Esophagus (tissue), 2 donors: ENCODE measurements at regions not wholly inside any gene's neighbourhood (a gene's known extent, or its start where the extent isn't known, plus 50 kb on each side); places are given as distances from the start of the nearest gene placed in this dataset.
"Not testable (repeated sequence)": the region's sequence is repeated elsewhere in the genome, so short reads cannot be mapped to it uniquely, and the experiment has no call there.

Experiments used
- H3K27ac ChIP-seq, 2 donors: one replicate each; pipeline ENCODE4 v1.5.1; 2013; ENCODE audit warnings: low read depth in 2 of 2, mild to moderate bottlenecking in 2 of 2, inconsistent platforms in 1 of 2, low read length in 1 of 2, moderate library complexity in 1 of 2
- H3K27me3 ChIP-seq, 2 donors: one replicate each; pipeline ENCODE4 v1.6.1; 2013; ENCODE audit warnings: low read length in 2 of 2, control low read depth in 1 of 2, mild to moderate bottlenecking in 1 of 2; ENCODE audit not compliant: insufficient read depth in 2 of 2, control insufficient read depth in 1 of 2
- H3K36me3 ChIP-seq, 2 donors: one replicate each; pipeline ENCODE4 v1.6.1; 2013; ENCODE audit warnings: low read length in 1 of 2; ENCODE audit not compliant: control insufficient read depth in 2 of 2, insufficient read depth in 2 of 2
- H3K4me1 ChIP-seq, 2 donors: one replicate each; pipeline ENCODE4 v1.6.1; 2013; ENCODE audit warnings: low read length in 1 of 2; ENCODE audit not compliant: control insufficient read depth in 2 of 2, insufficient read depth in 2 of 2
- H3K4me3 ChIP-seq, 2 donors: one replicate each; pipeline ENCODE4 v1.5.1; 2013; ENCODE audit warnings: low read length in 2 of 2, mild to moderate bottlenecking in 2 of 2, low read depth in 1 of 2, moderate library complexity in 1 of 2
- H3K9me3 ChIP-seq, 2 donors: one replicate each; pipeline ENCODE4 v1.6.1; 2013; ENCODE audit warnings: mild to moderate bottlenecking in 2 of 2, low read depth in 1 of 2, low read length in 1 of 2, moderate library complexity in 1 of 2; ENCODE audit not compliant: control insufficient read depth in 2 of 2, insufficient read depth in 1 of 2
- WGBS, 2 donors: extraction: QIAGEN DNeasy Blood & Tissue Kit; methylation state at CpG; one replicate each; pipeline ENCODE4 v1.1.7; 2013; 5-methylcytosine and 5-hydroxymethylcytosine counted together
- donor health status: healthy with polysubstance abuse.
- donor health status: Bipolar disorder and iron deficiency.

DNA sequence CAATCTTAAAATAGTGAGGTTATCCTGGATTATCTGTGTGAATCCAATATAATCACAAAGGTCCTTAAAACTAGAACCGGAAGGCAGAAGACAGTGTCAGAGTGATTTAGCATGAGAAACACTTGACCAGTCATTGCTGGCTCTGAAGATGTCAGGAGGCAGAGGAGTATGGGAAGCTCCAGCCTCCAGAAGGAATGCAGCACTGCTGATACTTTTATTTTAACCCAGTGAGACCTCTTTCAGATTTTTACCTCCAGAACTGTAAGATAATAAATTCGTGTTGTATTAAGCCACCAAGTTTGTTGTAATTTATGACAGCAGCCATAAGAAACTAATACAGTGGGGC is 134.4 kb upstream of the ZC3H12C start:
- Histone ChIP-seq H3K4me3 (no peak overlapping the region), H3K27me3 (no peaks in the 10 kb centered on the region), H3K27ac (no peak overlapping the region), H3K4me1 (no peaks in the 10 kb centered on the region), H3K9me3 (no peaks in the 10 kb centered on the region), H3K36me3 (no peaks in the 10 kb centered on the region)
- WGBS, 2 donors = 62 to 71% methylated on average over 2 of the region's 2 CpGs

DNA sequence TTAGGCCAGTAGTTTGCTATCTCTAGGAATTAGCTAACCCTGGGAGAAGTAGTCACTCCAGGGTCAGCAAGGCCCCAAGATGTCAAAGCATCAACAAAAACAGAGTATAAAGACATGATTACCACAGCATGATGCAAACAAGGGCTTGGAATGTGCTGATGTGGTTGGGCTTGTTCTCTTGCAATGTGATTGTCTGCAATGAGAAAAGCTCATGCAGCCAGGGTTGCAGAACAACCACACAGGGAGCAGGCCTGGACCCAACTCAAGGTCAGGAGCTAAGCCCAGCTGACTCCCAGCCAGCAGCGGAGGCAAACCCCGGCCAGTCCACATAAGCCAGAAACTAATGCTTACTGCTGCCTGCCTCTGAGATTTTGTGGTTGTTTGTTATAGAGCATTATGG is 132.4 kb upstream of the ZC3H12C start:
- no peak overlapping the region for H3K4me3 ChIP-seq
- no peak overlapping the region for H3K27ac ChIP-seq
- no peaks in the 10 kb centered on the region for H3K27me3 ChIP-seq
- H3K36me3 ChIP-seq = no peaks in the 10 kb centered on the region
- WGBS, 2 donors = 55 to 56% methylated on average over 2 of the region's 2 CpGs
- no peaks in the 10 kb centered on the region for H3K4me1 ChIP-seq
- H3K9me3 ChIP-seq = no peaks in the 10 kb centered on the region

DNA sequence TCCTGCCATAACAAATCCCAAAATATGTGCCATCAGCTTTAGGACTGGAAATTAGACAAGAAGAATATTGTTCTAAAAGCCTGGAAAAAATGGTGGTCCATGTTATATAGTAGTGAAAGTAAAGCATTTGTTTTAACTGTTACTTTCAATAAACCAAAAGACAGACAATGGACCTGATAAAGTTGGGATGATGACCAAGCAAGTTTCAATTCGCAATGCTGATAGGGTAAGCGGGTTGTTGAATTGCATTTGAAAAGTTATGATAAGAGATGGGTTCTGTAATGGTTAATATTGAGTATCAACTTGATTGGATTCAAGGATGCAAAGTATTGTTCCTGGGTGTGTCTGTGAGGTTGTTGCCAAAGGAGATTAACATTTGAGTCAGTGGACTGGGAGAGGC is 131.9 kb upstream of the ZC3H12C start:
- 93 to 96% methylated on average over 2 of the region's 2 CpGs for WGBS, 2 donors
- no peaks in the 10 kb centered on the region for H3K27me3 ChIP-seq
- no peak overlapping the region for H3K4me3 ChIP-seq
- H3K36me3 ChIP-seq = no peaks in the 10 kb centered on the region
- no peak overlapping the region for H3K27ac ChIP-seq
- no peaks in the 10 kb centered on the region for H3K4me1 ChIP-seq
- no peaks in the 10 kb centered on the region for H3K9me3 ChIP-seq

DNA sequence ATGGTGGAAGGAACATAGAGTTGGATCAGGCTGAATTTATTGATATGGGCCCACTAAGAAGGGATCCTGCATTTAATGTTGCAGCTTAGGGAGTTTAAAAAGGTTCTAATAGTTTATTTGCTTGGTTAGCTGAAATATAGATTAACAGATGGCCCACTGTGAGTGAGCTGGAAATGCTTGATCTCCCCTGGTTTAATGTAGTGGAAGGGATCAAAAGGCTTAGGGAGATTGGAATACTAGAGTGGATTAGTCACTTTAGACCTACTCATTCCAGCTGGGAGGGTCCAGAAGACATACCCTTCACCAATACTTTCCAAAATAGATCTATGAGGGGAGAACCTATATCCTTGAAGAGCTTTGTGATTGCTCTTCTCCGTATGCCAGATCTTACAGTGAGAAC is 130.1 kb upstream of the ZC3H12C start:
- H3K9me3 ChIP-seq = no peaks in the 10 kb centered on the region
- no peak overlapping the region for H3K27ac ChIP-seq
- H3K36me3 ChIP-seq = no peaks in the 10 kb centered on the region
- WGBS, 2 donors = 97% methylated on average over 1 of the region's 1 CpG
- H3K4me1 ChIP-seq = no peaks in the 10 kb centered on the region
- no peak overlapping the region for H3K4me3 ChIP-seq
- no peaks in the 10 kb centered on the region for H3K27me3 ChIP-seq

DNA sequence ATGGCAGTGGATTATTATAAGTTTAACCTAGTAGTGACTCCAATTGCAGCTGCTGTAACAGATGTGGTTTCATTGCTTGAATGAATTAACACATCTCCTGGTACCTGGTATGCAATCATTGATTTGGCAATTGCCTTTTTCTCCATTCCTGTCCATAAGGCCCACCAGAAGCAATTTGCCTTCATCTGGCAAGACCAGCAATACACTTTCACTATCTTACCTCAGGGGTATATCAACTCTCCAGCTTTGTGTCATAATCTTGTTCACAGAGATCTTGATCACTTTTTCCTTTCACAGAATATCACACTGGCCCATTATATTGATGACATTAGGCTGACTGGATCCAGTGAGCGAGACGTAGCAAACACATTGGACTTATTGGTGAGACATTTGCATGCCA is 128.7 kb upstream of the ZC3H12C start:
- no peaks in the 10 kb centered on the region for H3K27me3 ChIP-seq
- no peak overlapping the region for H3K4me3 ChIP-seq
- H3K4me1 ChIP-seq = no peaks in the 10 kb centered on the region
- 94 to 95% methylated on average over 2 of the region's 2 CpGs for WGBS, 2 donors
- H3K36me3 ChIP-seq = no peaks in the 10 kb centered on the region
- H3K27ac ChIP-seq = no peak overlapping the region
- H3K9me3 ChIP-seq = no peaks in the 10 kb centered on the region

DNA sequence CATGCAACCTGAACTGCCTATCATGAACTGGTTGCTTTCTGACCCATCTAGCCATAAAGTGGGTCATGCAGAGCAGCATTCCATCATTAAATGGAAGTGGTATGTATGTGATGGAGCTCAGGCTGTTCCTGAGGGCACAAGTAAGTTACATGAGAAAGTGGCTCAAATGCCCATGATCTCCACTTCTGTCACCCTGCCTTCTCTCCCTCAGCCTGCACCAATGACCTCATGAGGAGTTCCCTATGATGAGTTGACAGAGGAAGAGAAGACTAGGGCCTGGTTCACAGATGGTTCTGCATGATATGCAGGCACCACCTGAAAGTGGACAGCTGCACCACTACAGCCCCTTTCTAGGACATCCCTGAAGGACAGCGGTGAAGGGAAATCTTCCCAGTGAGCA is 127.7 kb upstream of the ZC3H12C start:
- H3K9me3 ChIP-seq, H3K27me3 ChIP-seq, H3K4me3 ChIP-seq, H3K4me1 ChIP-seq, H3K36me3 ChIP-seq, H3K27ac ChIP-seq: not testable (repeated sequence)
- 94 to 100% methylated on average over 1 of the region's 1 CpG for WGBS, 2 donors

DNA sequence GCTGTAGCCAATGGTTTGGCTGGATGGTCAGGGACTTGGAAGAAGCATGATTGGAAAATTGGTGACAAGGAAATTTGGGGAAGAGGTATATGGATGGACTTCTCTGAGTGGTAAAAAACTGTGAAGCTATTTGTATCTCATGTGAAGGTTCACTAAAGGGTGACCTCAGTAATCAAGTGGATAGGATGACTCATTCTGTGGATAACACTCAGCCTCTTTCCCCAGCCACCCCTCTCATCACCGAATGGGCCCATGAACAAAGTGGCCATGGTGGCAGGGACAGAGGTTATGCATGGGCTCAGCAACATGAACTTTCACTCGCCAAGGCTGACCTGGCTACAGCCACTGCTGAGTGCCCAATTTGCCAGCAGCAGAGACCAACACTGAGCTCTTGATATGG is 127.3 kb upstream of the ZC3H12C start:
- 85 to 90% methylated on average over 2 of the region's 2 CpGs for WGBS, 2 donors

DNA sequence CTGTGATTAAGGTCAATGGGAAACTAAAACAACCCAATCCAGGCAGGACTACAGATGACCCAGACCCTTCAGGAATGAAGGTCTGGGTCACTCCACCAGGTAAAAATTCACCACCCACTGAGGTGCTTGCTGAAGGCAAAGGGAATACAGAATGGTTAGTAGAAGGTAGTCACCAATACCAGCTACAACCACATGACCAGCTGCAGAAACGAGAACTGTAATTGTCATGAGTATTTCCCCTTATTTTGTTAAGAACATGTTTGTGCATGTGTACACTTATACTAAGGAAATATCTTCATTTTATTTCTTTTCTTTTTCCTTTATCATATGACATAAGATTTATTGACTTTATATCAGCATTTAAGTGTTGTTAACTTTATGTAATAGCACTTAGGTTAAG is 126.1 kb upstream of the ZC3H12C start:
- WGBS, 2 donors = 53 to 72% methylated on average over 1 of the region's 1 CpG
- not testable (repeated sequence) for H3K4me3 ChIP-seq, H3K36me3 ChIP-seq, H3K4me1 ChIP-seq, H3K9me3 ChIP-seq, H3K27ac ChIP-seq, H3K27me3 ChIP-seq

More for the DNA sequence above, 127.3 kb upstream of the ZC3H12C start:
- H3K36me3 ChIP-seq, H3K4me1 ChIP-seq, H3K27ac ChIP-seq, H3K9me3 ChIP-seq, H3K4me3 ChIP-seq, H3K27me3 ChIP-seq: not testable (repeated sequence)

DNA sequence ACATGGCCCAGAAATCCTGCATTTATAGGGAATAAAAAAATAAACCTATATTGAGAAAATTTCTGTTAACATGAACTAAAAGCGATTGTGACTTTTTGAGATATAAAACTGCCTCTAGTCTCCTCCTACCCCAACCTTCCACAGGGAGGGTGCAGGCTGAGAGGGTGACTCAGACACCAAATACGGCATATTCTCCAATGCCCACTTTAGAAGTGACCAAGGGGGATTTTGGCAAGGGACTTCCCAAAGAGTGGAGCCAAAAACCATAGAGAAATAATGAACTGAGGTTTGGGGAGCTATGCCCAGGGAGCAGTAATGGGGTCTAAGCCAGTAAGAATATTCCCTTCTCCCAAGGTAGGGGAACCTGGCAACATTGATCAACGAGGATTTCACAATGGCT is 124.9 kb upstream of the ZC3H12C start:
- 84 to 87% methylated on average over 3 of the region's 3 CpGs for whole genome bisulfite sequencing, 2 donors
- no peaks in the 10 kb centered on the region for H3K27me3 ChIP-seq
- H3K4me1 ChIP-seq = no peaks in the 10 kb centered on the region
- no peak overlapping the region for H3K27ac ChIP-seq
- no peaks in the 10 kb centered on the region for H3K36me3 ChIP-seq
- H3K4me3 ChIP-seq = no peak overlapping the region
- H3K9me3 ChIP-seq = no peaks in the 10 kb centered on the region

DNA sequence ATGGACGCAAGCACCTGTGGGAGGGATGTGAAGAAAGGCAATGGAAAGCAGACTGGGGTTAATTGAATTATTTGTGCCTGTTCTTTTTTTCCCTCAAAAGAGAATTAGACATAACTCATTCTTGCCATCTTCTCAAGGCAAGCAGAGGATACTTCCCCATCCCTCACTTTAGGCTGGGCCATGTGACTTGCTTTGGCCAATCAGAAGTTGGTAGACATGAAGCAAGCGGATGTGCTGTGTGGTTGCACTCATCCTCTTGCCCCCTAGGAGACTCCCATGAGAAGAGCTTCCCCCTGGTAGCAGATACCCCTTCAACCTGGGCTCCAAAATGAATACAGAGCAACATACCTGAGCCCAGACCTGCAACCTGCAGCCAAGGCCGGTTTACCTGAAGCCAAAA is 124.4 kb upstream of the ZC3H12C start:
- WGBS, 2 donors = 94 to 96% methylated on average over 3 of the region's 3 CpGs
- Histone ChIP-seq H3K4me1 (no peaks in the 10 kb centered on the region), H3K9me3 (no peaks in the 10 kb centered on the region), H3K27ac (no peak overlapping the region), H3K36me3 (no peaks in the 10 kb centered on the region), H3K4me3 (no peak overlapping the region), H3K27me3 (no peaks in the 10 kb centered on the region)
